ENCODE measurements at regions not wholly inside any gene's neighbourhood (a gene's known extent, or its start where the extent isn't known, plus 50 kb on each side); places are given as distances from the start of the nearest gene placed in this dataset.

DNA sequence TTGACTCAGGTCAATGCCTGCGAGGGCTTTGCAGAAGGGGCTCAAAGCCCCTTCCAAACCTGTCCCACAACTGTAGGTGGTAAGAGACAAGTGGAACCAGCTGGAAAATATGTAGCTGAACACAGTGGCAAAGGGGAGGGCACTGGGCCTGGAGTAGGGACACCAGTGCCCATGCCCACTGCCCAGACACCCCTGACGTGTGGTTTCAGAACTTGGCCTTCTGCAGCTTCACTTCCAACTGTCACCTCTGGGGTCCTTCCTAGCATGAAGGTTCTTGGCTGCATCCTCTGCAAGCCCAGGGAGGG is 233.1 kb upstream of the IRX1 start (continued):
- TF ChIP-seq, protein P1, sequence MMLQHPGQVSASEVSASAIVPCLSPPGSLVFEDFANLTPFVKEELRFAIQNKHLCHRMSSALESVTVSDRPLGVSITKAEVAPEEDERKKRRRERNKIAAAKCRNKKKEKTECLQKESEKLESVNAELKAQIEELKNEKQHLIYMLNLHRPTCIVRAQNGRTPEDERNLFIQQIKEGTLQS (IDR thresholded peaks at IDR 0.05; ENCODE audit: insufficient read depth, low read depth, low read length): no peak
- TF ChIP-seq TCF12 (IDR thresholded peaks at IDR 0.05; ENCODE audit: low read depth, low read length): no peak
- no peak for TF ChIP-seq RXRA (IDR thresholded peaks at IDR 0.05; ENCODE audit: insufficient read depth, low read depth, low read length)
